PC-3 (cell line): ENCODE measurements at regions not wholly inside any gene's neighbourhood (a gene's known extent, or its start where the extent isn't known, plus 50 kb on each side); places are given as distances from the start of the nearest gene placed in this dataset.

ENCODE experiments used
- CTCF ChIP-seq: fragments of 300-600 bp; sonication (generic); conservative IDR thresholded peaks from 2 replicates; pipeline ENCODE4 v1.5.1; 2017; ENCODE audit warnings: antibody characterized with exemption, low read depth, mild to moderate bottlenecking, low read length
- EZH2 ChIP-seq: fragments of 300-600 bp; sonication (generic); IDR thresholded peaks from one replicate; pipeline ENCODE4 v1.6.1; 2017; ENCODE audit warnings: antibody characterized with exemption, mild to moderate bottlenecking, low read length; ENCODE audit not compliant: unreplicated experiment

- no peak for TF ChIP-seq CTCF
- TF ChIP-seq EZH2: no peak
Observed at GRCh38 chr2:39991298-39991697, 212.2 kb upstream of the THUMPD2 start.
